GM13976 (cell line): ENCODE measurements at regions not wholly inside any gene's neighbourhood (a gene's known extent, or its start where the extent isn't known, plus 50 kb on each side); places are given as distances from the start of the nearest gene placed in this dataset.

Experiments
- DNase-seq: peaks from one replicate; pipeline ENCODE4 v3.0.0; 2012; ENCODE audit warnings: low spot score
- CTCF ChIP-seq: IDR thresholded peaks from 2 replicates; pipeline ENCODE4 v1.5.1; 2012; ENCODE audit warnings: borderline replicate concordance, mild to moderate bottlenecking; ENCODE audit not compliant: insufficient read depth; ENCODE audit errors: extremely low read depth, missing control alignments, control extremely low read depth
- in situ Hi-C: fragments of 300-500 bp; cut with MboI; formaldehyde crosslinking; loops from one replicate; pipeline ENCODE4 v1.12.0; 2022; ENCODE audit warnings: low sequenced_read_pairs, mixed read lengths, inconsistent platforms; ENCODE audit not compliant: unreplicated experiment

GRCh38 chr6:145508107-145508506, 227.2 kb downstream of the EPM2A start:
- DNase-seq = no peak
- in situ Hi-C loops = no loop called here
- TF ChIP-seq CTCF = no peak

GRCh38 chr6:145517492-145517891, 217.8 kb downstream of the EPM2A start:
- no peak for TF ChIP-seq CTCF
- DNase-seq = no peak
- in situ Hi-C loops = no loop called here

GRCh38 chr6:145525038-145525437, 210.3 kb downstream of the EPM2A start:
- no peak for TF ChIP-seq CTCF
- DNase-seq = no peak
- in situ Hi-C loops = no loop called here

- in situ Hi-C loops = no loop called here
- no peak for TF ChIP-seq CTCF
- DNase-seq = no peak
Measured at GRCh38 chr6:145529582-145529981, 205.7 kb downstream of the EPM2A start.

GRCh38 chr6:145530454-145530853, 204.9 kb downstream of the EPM2A start:
- DNase-seq = no peak
- TF ChIP-seq CTCF = no peak
- in situ Hi-C loops = no loop called here

- no peak for DNase-seq
- TF ChIP-seq CTCF = no peak
- in situ Hi-C loops = no loop called here
Measured at GRCh38 chr6:145531032-145531431, 204.3 kb downstream of the EPM2A start.

GRCh38 chr6:145531822-145532221, 203.5 kb downstream of the EPM2A start:
- no peak for DNase-seq
- in situ Hi-C loops = no loop called here
- no peak for TF ChIP-seq CTCF
